Right lobe of liver (tissue), 6 donors: ENCODE measurements at regions not wholly inside any gene's neighbourhood (a gene's known extent, or its start where the extent isn't known, plus 50 kb on each side); places are given as distances from the start of the nearest gene placed in this dataset.

Experiments used
- ATAC-seq, 4 donors: fragments of 200-7000 bp; cut with Tn5 transposase; one replicate each; pipeline ENCODE4 v1.9.1; 2020; ENCODE audit warnings: mild to moderate bottlenecking in 4 of 4, moderate library complexity in 4 of 4
- DNase-seq, 3 donors: peaks; one replicate each; pipeline ENCODE4 v3.0.0-alpha.2; 2020
- H3K27ac ChIP-seq, 3 donors: fragments of 200-600 bp; one replicate each; pipeline ENCODE4 v1.8.0; 2022
- H3K27me3 ChIP-seq, 2 donors: fragments of 200-600 bp; one replicate each; pipeline ENCODE4 v1.8.0; 2022
- H3K36me3 ChIP-seq, 4 donors: fragments of 200-600 bp; sonication (generic) in 1 of 4; one replicate each; pipeline versions ENCODE4 v1.5.1 to v1.8.0; 2017 to 2022; ENCODE audit warnings: control low read depth in 1 of 4
- H3K4me1 ChIP-seq, 4 donors: fragments of 200-600 bp; sonication (generic) in 1 of 4; one replicate each; pipeline versions ENCODE4 v1.5.1 to v1.8.0; 2017 to 2022; ENCODE audit warnings: control low read depth in 1 of 4
- H3K4me3 ChIP-seq, 3 donors: fragments of 200-600 bp; one replicate each; pipeline ENCODE4 v1.8.0; 2022
- H3K9me3 ChIP-seq, 4 donors: fragments of 200-600 bp; sonication (generic) in 1 of 4; one replicate each; pipeline versions ENCODE4 v1.5.1 to v1.8.0; 2017 to 2022; ENCODE audit warnings: control low read depth in 1 of 4
- CTCF ChIP-seq, 4 donors: fragments of 200-600 bp in 3 of 4; fragments of 450-650 bp in 1 of 4; IDR thresholded peaks; one replicate each; pipeline versions ENCODE4 v1.5.1 to v1.8.0; 2016 to 2022; ENCODE audit warnings: antibody characterized with exemption in 4 of 4, mild to moderate bottlenecking in 2 of 4
- POLR2A ChIP-seq: fragments of 450-650 bp; IDR thresholded peaks from one replicate; pipeline ENCODE4 v1.6.1; 2017; ENCODE audit warnings: antibody characterized with exemption, mild to moderate bottlenecking
- WGBS: methylation state at CpG from one replicate; pipeline ENCODE4 v1.1.6; 2018; ENCODE audit warnings: low coverage, low lambda C conversion rate; ENCODE audit not compliant: insufficient coverage; ENCODE audit errors: missing lambda C conversion rate; 5-methylcytosine and 5-hydroxymethylcytosine counted together
- intact Hi-C, 2 donors: fragments of 100-400 bp; cut with DNase I; formaldehyde crosslinking; loops; one replicate each; pipeline versions ENCODE4 v1.11.2 to v1.14.1; 2022
- donor health status: DM: no; HTN: yes; CAD: no.
- donor health status: DM: no; HTN: no; CAD: no.
- donor health status: DM: no; HTN: no; CAD: no.
- donor health status: DM: no; HTN: yes; CAD: no.
- donor health status: DM: no; HTN: yes; CAD: no.

GRCh38 chr9:119009249-119009648 lies 360.0 kb downstream of the BRINP1 start:
- ATAC-seq (peak in 3 of 4 donors; percentile 31 to 70 (median 48)), DNase-seq (no peak)
- Histone ChIP-seq H3K27ac (no peak overlapping the region), H3K4me1 (peaks cover 0 to 5% (median 0%) of the 10 kb centered on the region in 4 donors), H3K27me3 (no peaks in the 10 kb centered on the region), H3K4me3 (no peak overlapping the region), H3K36me3 (no peaks in the 10 kb centered on the region), H3K9me3 (no peaks in the 10 kb centered on the region)
- 11% methylated on average over 4 of the region's 4 CpGs for WGBS
- intact Hi-C loops = no loop called here
- TF ChIP-seq POLR2A = no peak
- no peak for TF ChIP-seq CTCF (IDR thresholded peaks at IDR 0.05)

GRCh38 chr9:119020284-119020683 lies 349.0 kb downstream of the BRINP1 start:
- WGBS = 73% methylated on average over 6 of the region's 9 CpGs
- H3K4me3 ChIP-seq = no peak overlapping the region
- no peaks in the 10 kb centered on the region for H3K9me3 ChIP-seq
- H3K36me3 ChIP-seq = no peaks in the 10 kb centered on the region
- H3K27me3 ChIP-seq = no peaks in the 10 kb centered on the region
- no peak for DNase-seq
- TF ChIP-seq POLR2A (no peak), CTCF (IDR thresholded peaks at IDR 0.05) (no peak)
- intact Hi-C loops = no loop called here
- H3K4me1 ChIP-seq = no peaks in the 10 kb centered on the region
- H3K27ac ChIP-seq = no peak overlapping the region
- ATAC-seq = no peak

- 50% methylated on average over 3 of the region's 4 CpGs for WGBS
- Histone ChIP-seq H3K9me3 (no peaks in the 10 kb centered on the region), H3K36me3 (no peaks in the 10 kb centered on the region), H3K27ac (no peak overlapping the region), H3K4me1 (no peaks in the 10 kb centered on the region), H3K4me3 (no peak overlapping the region), H3K27me3 (no peaks in the 10 kb centered on the region)
- intact Hi-C loops = no loop called here
- ATAC-seq (no peak), DNase-seq (no peak)
- no peak for TF ChIP-seq CTCF (IDR thresholded peaks at IDR 0.05)
- no peak for TF ChIP-seq POLR2A
These were observed 348.4 kb downstream of the BRINP1 start for GRCh38 chr9:119020730-119021333.

- Histone ChIP-seq H3K4me1 (no peaks in the 10 kb centered on the region), H3K9me3 (no peaks in the 10 kb centered on the region), H3K27me3 (no peaks in the 10 kb centered on the region), H3K27ac (no peak overlapping the region), H3K4me3 (no peak overlapping the region), H3K36me3 (no peaks in the 10 kb centered on the region)
- DNase-seq (no peak), ATAC-seq (no peak)
- WGBS = 51% methylated on average over 3 of the region's 4 CpGs
- no peak for TF ChIP-seq POLR2A
- TF ChIP-seq CTCF (IDR thresholded peaks at IDR 0.05) = no peak
- intact Hi-C loops = no loop called here
These were observed 343.1 kb downstream of the BRINP1 start for GRCh38 chr9:119026120-119026519.
